ENCODE measurements at regions not wholly inside any gene's neighbourhood (a gene's known extent, or its start where the extent isn't known, plus 50 kb on each side); places are given as distances from the start of the nearest gene placed in this dataset.
"Not testable (repeated sequence)": the region's sequence is repeated elsewhere in the genome, so short reads cannot be mapped to it uniquely, and the experiment has no call there.

GRCh38 chr6:81950877-81951276 is 198.4 kb upstream of the TENT5A start:
- CTCF ChIA-PET (ENCODE audit: unreplicated experiment), result interaction anchor here (0.6 kb wide), 1 partner anchor 26 kb away, joined by 3 read pairs; no protein-coding TSS in a partner anchor
- no TSS peak for BruUV-seq (replicated peaks)

GRCh38 chr6:81948861-81949260 is 196.4 kb upstream of the TENT5A start:
- Histone ChIP-seq H3K27ac (ENCODE audit: low read depth, low read length, poor library complexity, severe bottlenecking) (no peak overlapping the region), H4K20me1 (ENCODE audit: insufficient read depth, low read length) (no peaks in the 10 kb centered on the region), H3K79me2 (ENCODE audit: insufficient read depth, low read depth, low read length) (no peaks in the 10 kb centered on the region), H3K36me3 (ENCODE audit: insufficient read depth, low read length) (no peaks in the 10 kb centered on the region), H2AFZ (ENCODE audit: low read length) (no peak overlapping the region), H3K4me1 (ENCODE audit: insufficient read depth, low read length, poor library complexity, severe bottlenecking) (no peaks in the 10 kb centered on the region), H3K4me3 (ENCODE audit: low read depth, low read length, poor library complexity, severe bottlenecking) (no peak overlapping the region), H3K9me2 (ENCODE audit: insufficient read depth, low read length) (0 out of 2 replicates have a peak, but pooled peaks cover 2% of the 10 kb centered on the region), H3K4me2 (ENCODE audit: low read length) (no peak overlapping the region), H3K9me3 (ENCODE audit: low read length) (no peaks in the 10 kb centered on the region)
- no TSS peak for BruUV-seq (replicated peaks)
- no peak for TF ChIP-seq EZH2phosphoT487 (IDR thresholded peaks at IDR 0.05; ENCODE audit: borderline replicate concordance, low read depth, low read length)
- POLR2A ChIA-PET, result no interaction called here
- CTCF ChIA-PET (ENCODE audit: unreplicated experiment), result no interaction called here
- intact Hi-C loops (cut with micrococcal nuclease; ENCODE audit: unreplicated experiment), result no loop called here
- no peak for DNase-seq (ENCODE audit: low spot score)

More at GRCh38 chr6:81950877-81951276, 198.4 kb upstream of the TENT5A start:
- Histone ChIP-seq H3K9me2 (ENCODE audit: insufficient read depth, low read length) (no peaks in the 10 kb centered on the region), H3K27ac (ENCODE audit: low read depth, low read length, poor library complexity, severe bottlenecking) (no peak overlapping the region), H4K20me1 (ENCODE audit: insufficient read depth, low read length) (no peaks in the 10 kb centered on the region), H2AFZ (ENCODE audit: low read length) (no peak overlapping the region), H3K4me2 (ENCODE audit: low read length) (no peak overlapping the region), H3K4me1 (ENCODE audit: insufficient read depth, low read length, poor library complexity, severe bottlenecking) (no peaks in the 10 kb centered on the region), H3K9me3 (ENCODE audit: low read length) (no peaks in the 10 kb centered on the region), H3K79me2 (ENCODE audit: insufficient read depth, low read depth, low read length) (no peaks in the 10 kb centered on the region), H3K36me3 (ENCODE audit: insufficient read depth, low read length) (no peaks in the 10 kb centered on the region), H3K4me3 (ENCODE audit: low read depth, low read length, poor library complexity, severe bottlenecking) (no peak overlapping the region)
- POLR2A ChIA-PET, result interaction anchor here (1.0 kb wide), 1 partner anchor 94 kb away, joined by 3 read pairs; no protein-coding TSS in a partner anchor
- intact Hi-C loops (cut with micrococcal nuclease; ENCODE audit: unreplicated experiment), result no loop called here
- DNase-seq (ENCODE audit: low spot score), result no peak
- TF ChIP-seq EZH2phosphoT487 (IDR thresholded peaks at IDR 0.05; ENCODE audit: borderline replicate concordance, low read depth, low read length) (no peak), CTCF (conservative IDR thresholded peaks at IDR 0.05; ENCODE audit: low read length) (no peak)

GRCh38 chr6:81948196-81948595 is 195.7 kb upstream of the TENT5A start:
- H3K9me2 ChIP-seq (ENCODE audit: insufficient read depth, low read length); H3K4me3 ChIP-seq (ENCODE audit: low read depth, low read length, poor library complexity, severe bottlenecking); H2AFZ ChIP-seq (ENCODE audit: low read length); H3K36me3 ChIP-seq (ENCODE audit: insufficient read depth, low read length); DNase-seq (ENCODE audit: low spot score); H4K20me1 ChIP-seq (ENCODE audit: insufficient read depth, low read length); H3K9me3 ChIP-seq (ENCODE audit: low read length); BruUV-seq (replicated peaks); H3K4me1 ChIP-seq (ENCODE audit: insufficient read depth, low read length, poor library complexity, severe bottlenecking); H3K27ac ChIP-seq (ENCODE audit: low read depth, low read length, poor library complexity, severe bottlenecking); intact Hi-C loops (cut with micrococcal nuclease; ENCODE audit: unreplicated experiment); H3K4me2 ChIP-seq (ENCODE audit: low read length); H3K79me2 ChIP-seq (ENCODE audit: insufficient read depth, low read depth, low read length); CTCF ChIA-PET (ENCODE audit: unreplicated experiment): not testable (repeated sequence)
- POLR2A ChIA-PET, result interaction anchor here (1.0 kb wide), 1 partner anchor 25 kb away, joined by 3 read pairs; no protein-coding TSS in a partner anchor

GRCh38 chr6:81944661-81945060 is 192.2 kb upstream of the TENT5A start:
- ChIA-PET POLR2A (interaction anchor here (0.6 to 0.7 kb wide), 2 partner anchors 224 to 1277 kb away, joined by 3 read pairs; no protein-coding TSS in a partner anchor), CTCF (ENCODE audit: unreplicated experiment) (no interaction called here)
- DNase-seq (ENCODE audit: low spot score), result no peak
- Histone ChIP-seq H3K36me3 (ENCODE audit: insufficient read depth, low read length) (no peaks in the 10 kb centered on the region), H2AFZ (ENCODE audit: low read length) (no peak overlapping the region), H4K20me1 (ENCODE audit: insufficient read depth, low read length) (no peaks in the 10 kb centered on the region), H3K79me2 (ENCODE audit: insufficient read depth, low read depth, low read length) (no peaks in the 10 kb centered on the region), H3K27ac (ENCODE audit: low read depth, low read length, poor library complexity, severe bottlenecking) (no peak overlapping the region), H3K4me1 (ENCODE audit: insufficient read depth, low read length, poor library complexity, severe bottlenecking) (no peaks in the 10 kb centered on the region), H3K4me3 (ENCODE audit: low read depth, low read length, poor library complexity, severe bottlenecking) (no peak overlapping the region), H3K9me3 (ENCODE audit: low read length) (no peaks in the 10 kb centered on the region), H3K9me2 (ENCODE audit: insufficient read depth, low read length) (0 out of 2 replicates have a peak, but pooled peaks cover 4% of the 10 kb centered on the region), H3K4me2 (ENCODE audit: low read length) (no peak overlapping the region)
- no peak for TF ChIP-seq EZH2phosphoT487 (IDR thresholded peaks at IDR 0.05; ENCODE audit: borderline replicate concordance, low read depth, low read length)
- no peak for TF ChIP-seq CTCF (conservative IDR thresholded peaks at IDR 0.05; ENCODE audit: low read length)
- BruUV-seq (replicated peaks), result no TSS peak
- intact Hi-C loops (cut with micrococcal nuclease; ENCODE audit: unreplicated experiment), result no loop called here

GRCh38 chr6:81942842-81943241 is 190.4 kb upstream of the TENT5A start:
- H2AFZ ChIP-seq (ENCODE audit: low read length); DNase-seq (ENCODE audit: low spot score); H3K27ac ChIP-seq (ENCODE audit: low read depth, low read length, poor library complexity, severe bottlenecking); intact Hi-C loops (cut with micrococcal nuclease; ENCODE audit: unreplicated experiment); POLR2A ChIA-PET; H3K9me2 ChIP-seq (ENCODE audit: insufficient read depth, low read length); H3K79me2 ChIP-seq (ENCODE audit: insufficient read depth, low read depth, low read length); H3K4me2 ChIP-seq (ENCODE audit: low read length); H3K4me3 ChIP-seq (ENCODE audit: low read depth, low read length, poor library complexity, severe bottlenecking); H4K20me1 ChIP-seq (ENCODE audit: insufficient read depth, low read length); H3K36me3 ChIP-seq (ENCODE audit: insufficient read depth, low read length); BruUV-seq (replicated peaks); H3K9me3 ChIP-seq (ENCODE audit: low read length); CTCF ChIA-PET (ENCODE audit: unreplicated experiment); H3K4me1 ChIP-seq (ENCODE audit: insufficient read depth, low read length, poor library complexity, severe bottlenecking): not testable (repeated sequence)

Data from OCI-LY7 (cell line).